Neural cell (in vitro differentiated cells): ENCODE measurements at regions not wholly inside any gene's neighbourhood (a gene's known extent, or its start where the extent isn't known, plus 50 kb on each side); places are given as distances from the start of the nearest gene placed in this dataset.

Source experiments
- CTCF ChIP-seq: fragments of 450-650 bp; IDR thresholded peaks from 2 replicates; pipeline ENCODE4 v1.5.1; 2014; ENCODE audit warnings: antibody characterized with exemption, mild to moderate bottlenecking, moderate library complexity; ENCODE audit not compliant: poor library complexity, severe bottlenecking
- EP300 ChIP-seq: fragments of 450-650 bp; conservative IDR thresholded peaks from 2 replicates; pipeline ENCODE4 v1.6.1; 2014; ENCODE audit warnings: antibody characterized with exemption, mild to moderate bottlenecking, moderate library complexity; ENCODE audit not compliant: poor library complexity, severe bottlenecking
- EZH2 ChIP-seq: fragments of 200-600, 300-800 bp; shearing (Covaris generic), sonication (generic); IDR thresholded peaks from 2 replicates; pipeline ENCODE4 v1.6.1; 2014; ENCODE audit warnings: antibody characterized with exemption, low read length, borderline replicate concordance, mild to moderate bottlenecking; ENCODE audit not compliant: insufficient read depth, poor library complexity, severe bottlenecking
- MXI1 ChIP-seq: fragments of 450-650 bp; conservative IDR thresholded peaks from 2 replicates; pipeline ENCODE4 v1.6.1; 2014; ENCODE audit warnings: antibody characterized with exemption, mild to moderate bottlenecking; ENCODE audit not compliant: poor library complexity, severe bottlenecking
- POLR2AphosphoS5 ChIP-seq: IDR thresholded peaks from 2 replicates; pipeline ENCODE4 v1.6.1; 2012
- RAD21 ChIP-seq: fragments of 450-650 bp; conservative IDR thresholded peaks from 2 replicates; pipeline ENCODE4 v1.6.1; 2014; ENCODE audit warnings: antibody characterized with exemption, mild to moderate bottlenecking, moderate library complexity
- REST ChIP-seq: IDR thresholded peaks from 2 replicates; pipeline ENCODE4 v1.6.1; 2012; ENCODE audit warnings: borderline replicate concordance
- SMC3 ChIP-seq: fragments of 450-650 bp; conservative IDR thresholded peaks from 2 replicates; pipeline ENCODE4 v1.6.1; 2014; ENCODE audit warnings: antibody characterized with exemption, mild to moderate bottlenecking, moderate library complexity; ENCODE audit not compliant: poor library complexity
- TAF1 ChIP-seq: IDR thresholded peaks from 2 replicates; pipeline ENCODE4 v1.6.1; 2012; ENCODE audit warnings: low read depth

- TF ChIP-seq MXI1: no peak
- TF ChIP-seq EZH2: no peak
- TF ChIP-seq CTCF: no peak
- TF ChIP-seq TAF1: no peak
- TF ChIP-seq REST: no peak
- no peak for TF ChIP-seq POLR2AphosphoS5
- TF ChIP-seq EP300: no peak
- TF ChIP-seq SMC3: no peak
- no peak for TF ChIP-seq RAD21
Observed at GRCh38 chr3:36317915-36318314, 62.4 kb upstream of the STAC start.
